ENCODE measurements at regions not wholly inside any gene's neighbourhood (a gene's known extent, or its start where the extent isn't known, plus 50 kb on each side); places are given as distances from the start of the nearest gene placed in this dataset.

DNA sequence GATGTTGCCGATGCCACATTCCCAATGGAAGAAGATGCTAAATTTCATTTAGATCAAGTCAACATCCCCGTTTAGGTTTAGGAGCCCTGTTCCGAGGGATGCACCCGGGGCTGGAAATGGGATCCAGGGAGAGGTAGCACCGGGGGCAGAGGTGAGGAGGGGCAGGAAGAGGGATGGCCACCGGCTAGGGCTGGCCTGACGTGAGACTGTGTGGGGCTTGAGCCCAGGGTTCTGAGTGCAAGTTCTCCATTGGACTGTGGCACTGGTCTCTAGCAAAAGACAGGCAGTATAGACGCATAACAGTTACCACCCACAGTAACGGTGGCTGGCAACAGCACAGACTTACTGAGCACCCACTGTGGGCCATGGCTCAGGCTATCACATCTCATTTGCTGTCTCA is 209.0 kb upstream of the MVB12B start:
- no peak for DNase-seq (ENCODE audit: extremely low spot score, unreplicated experiment)
- Mint-ChIP-seq H3K27me3 (peaks cover 36% of the 10 kb centered on the region), H3K4me1 (ENCODE audit: unreplicated experiment) (no peaks in the 10 kb centered on the region), H3K4me3 (no peak overlapping the region), H3K27ac (no peak overlapping the region), H3K9me3 (no peaks in the 10 kb centered on the region), H3K36me3 (no peaks in the 10 kb centered on the region)
- TF ChIP-seq, protein P1, sequence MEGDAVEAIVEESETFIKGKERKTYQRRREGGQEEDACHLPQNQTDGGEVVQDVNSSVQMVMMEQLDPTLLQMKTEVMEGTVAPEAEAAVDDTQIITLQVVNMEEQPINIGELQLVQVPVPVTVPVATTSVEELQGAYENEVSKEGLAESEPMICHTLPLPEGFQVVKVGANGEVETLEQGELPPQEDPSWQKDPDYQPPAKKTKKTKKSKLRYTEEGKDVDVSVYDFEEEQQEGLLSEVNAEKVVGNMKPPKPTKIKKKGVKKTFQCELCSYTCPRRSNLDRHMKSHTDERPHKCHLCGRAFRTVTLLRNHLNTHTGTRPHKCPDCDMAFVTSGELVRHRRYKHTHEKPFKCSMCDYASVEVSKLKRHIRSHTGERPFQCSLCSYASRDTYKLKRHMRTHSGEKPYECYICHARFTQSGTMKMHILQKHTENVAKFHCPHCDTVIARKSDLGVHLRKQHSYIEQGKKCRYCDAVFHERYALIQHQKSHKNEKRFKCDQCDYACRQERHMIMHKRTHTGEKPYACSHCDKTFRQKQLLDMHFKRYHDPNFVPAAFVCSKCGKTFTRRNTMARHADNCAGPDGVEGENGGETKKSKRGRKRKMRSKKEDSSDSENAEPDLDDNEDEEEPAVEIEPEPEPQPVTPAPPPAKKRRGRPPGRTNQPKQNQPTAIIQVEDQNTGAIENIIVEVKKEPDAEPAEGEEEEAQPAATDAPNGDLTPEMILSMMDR (conservative IDR thresholded peaks at IDR 0.05), result no peak

DNA sequence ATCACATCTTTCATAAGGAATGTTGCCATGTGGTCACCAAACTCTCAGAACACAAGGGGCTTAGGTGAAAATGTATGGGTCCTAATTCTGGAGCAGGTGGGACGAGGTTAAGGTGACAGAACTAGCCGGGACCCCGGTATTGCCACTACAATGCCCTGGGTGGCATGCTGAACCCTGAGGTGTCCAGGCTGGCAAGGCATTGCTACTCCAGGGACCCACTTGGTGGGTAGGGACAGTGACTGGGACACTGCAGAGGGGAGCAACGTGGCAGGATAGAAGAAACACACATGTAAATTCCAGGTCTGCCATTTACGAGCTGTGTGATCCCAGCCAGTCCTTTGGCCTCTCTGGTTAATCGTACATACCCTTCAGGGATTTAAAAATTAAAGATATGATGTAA is 206.9 kb upstream of the MVB12B start:
- TF ChIP-seq, protein P1 (conservative IDR thresholded peaks at IDR 0.05), result no peak
- Mint-ChIP-seq H3K9me3 (no peaks in the 10 kb centered on the region), H3K4me1 (ENCODE audit: unreplicated experiment) (no peaks in the 10 kb centered on the region), H3K27ac (no peak overlapping the region), H3K4me3 (no peak overlapping the region), H3K27me3 (peaks cover 39% of the 10 kb centered on the region), H3K36me3 (no peaks in the 10 kb centered on the region)
- no peak for DNase-seq (ENCODE audit: extremely low spot score, unreplicated experiment)

DNA sequence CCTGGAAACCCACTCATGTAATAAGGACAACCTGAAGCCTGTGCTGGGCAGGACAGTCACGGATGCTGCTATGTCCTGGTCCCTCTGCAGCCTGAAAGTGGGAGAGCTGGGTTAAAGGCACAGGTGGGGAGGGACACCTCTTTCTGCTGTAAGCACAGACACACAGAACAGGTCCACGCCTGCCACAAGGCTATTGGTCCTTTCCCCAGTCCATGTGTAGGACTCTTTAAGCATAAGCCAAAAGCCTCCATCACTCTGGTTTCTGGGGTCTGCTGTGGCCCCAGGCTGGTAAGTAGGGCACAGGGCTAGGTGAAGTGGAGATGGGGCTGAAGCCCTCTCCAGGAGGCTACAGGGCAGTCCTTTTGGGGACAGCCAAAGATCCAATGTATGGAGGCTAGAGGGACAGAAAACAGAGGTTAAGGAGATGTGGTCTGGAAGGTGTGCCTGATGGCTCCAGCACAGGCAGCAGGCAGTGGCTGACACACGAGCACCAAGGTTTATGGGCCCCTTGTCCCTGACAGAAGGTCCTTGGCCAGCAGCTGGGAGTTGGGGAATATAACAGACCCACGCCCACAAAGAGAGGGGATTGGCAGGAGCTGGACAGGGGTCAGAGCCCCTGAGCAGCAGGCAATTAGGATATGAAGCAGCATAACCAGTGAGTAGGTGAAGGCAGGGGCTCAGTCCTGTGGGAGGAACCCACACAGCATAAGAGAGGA is 203.6 kb upstream of the MVB12B start:
- no peak for DNase-seq (ENCODE audit: extremely low spot score, unreplicated experiment)
- no peaks in the 10 kb centered on the region for H3K9me3 Mint-ChIP-seq
- peaks cover 38% of the 10 kb centered on the region for H3K27me3 Mint-ChIP-seq
- no peak overlapping the region for H3K27ac Mint-ChIP-seq
- no peaks in the 10 kb centered on the region for H3K36me3 Mint-ChIP-seq
- H3K4me3 Mint-ChIP-seq, result no peak overlapping the region
- TF ChIP-seq, protein P1 (conservative IDR thresholded peaks at IDR 0.05), result no peak
- H3K4me1 Mint-ChIP-seq (ENCODE audit: unreplicated experiment), result no peaks in the 10 kb centered on the region

DNA sequence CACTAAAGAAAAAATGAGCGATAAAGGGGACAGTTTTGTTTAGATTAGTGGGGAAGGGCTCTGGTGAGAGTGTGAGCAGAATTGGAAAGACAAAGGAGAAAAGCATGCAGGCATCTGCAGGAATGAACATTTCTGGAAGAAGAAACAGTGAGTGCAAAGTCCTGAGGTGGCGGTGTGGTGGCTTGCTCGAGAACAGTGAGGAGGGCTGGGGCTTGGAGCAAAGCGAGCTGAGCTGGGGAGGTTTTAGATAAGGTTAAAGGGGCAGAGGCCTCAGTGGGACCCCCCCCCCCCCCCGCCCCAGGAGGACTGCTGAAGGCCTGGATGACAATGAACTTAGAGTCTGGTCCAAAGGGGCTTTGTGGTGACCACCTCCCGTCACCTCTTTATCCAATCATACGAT is 202.7 kb upstream of the MVB12B start:
- TF ChIP-seq, protein P1 (conservative IDR thresholded peaks at IDR 0.05), result no peak
- no peak for DNase-seq (ENCODE audit: extremely low spot score, unreplicated experiment)
- no peaks in the 10 kb centered on the region for H3K4me1 Mint-ChIP-seq (ENCODE audit: unreplicated experiment)
- H3K9me3 Mint-ChIP-seq, result no peaks in the 10 kb centered on the region
- no peak overlapping the region for H3K4me3 Mint-ChIP-seq
- peaks cover 44% of the 10 kb centered on the region for H3K27me3 Mint-ChIP-seq
- no peaks in the 10 kb centered on the region for H3K36me3 Mint-ChIP-seq
- no peak overlapping the region for H3K27ac Mint-ChIP-seq

GRCh38 chr9:126125177-126125576 is 201.5 kb upstream of the MVB12B start:
- Mint-ChIP-seq H3K27me3 (peaks cover 51% of the 10 kb centered on the region), H3K9me3 (no peaks in the 10 kb centered on the region), H3K4me3 (no peak overlapping the region), H3K4me1 (ENCODE audit: unreplicated experiment) (no peaks in the 10 kb centered on the region), H3K27ac (no peak overlapping the region), H3K36me3 (no peaks in the 10 kb centered on the region)
- no peak for DNase-seq (ENCODE audit: extremely low spot score, unreplicated experiment)
- TF ChIP-seq, protein P1 (conservative IDR thresholded peaks at IDR 0.05), result no peak
